BLaER1 treated with 17β-estradiol and CSF1 and Interleukin-3, amounts not matched to agents 10 nM and 100 nM (cell line): ENCODE measurements at regions not wholly inside any gene's neighbourhood (a gene's known extent, or its start where the extent isn't known, plus 50 kb on each side); places are given as distances from the start of the nearest gene placed in this dataset.

Source experiments
- H3K27ac ChIP-seq, 11 experiments: shearing (Covaris generic); formaldehyde crosslinking; 2 replicates each; pipeline ENCODE4 v1.8.1; 2022
- H3K27me3 ChIP-seq, 11 experiments: shearing (Covaris generic); formaldehyde crosslinking; 2 replicates each; pipeline ENCODE4 v1.8.1; 2022
- H3K36me3 ChIP-seq, 11 experiments: shearing (Covaris generic); formaldehyde crosslinking; 2 replicates each; pipeline ENCODE4 v1.8.1; 2022
- H3K4me1 ChIP-seq, 10 experiments: shearing (Covaris generic); formaldehyde crosslinking; 2 replicates each; pipeline ENCODE4 v1.8.1; 2022
- H3K4me2 ChIP-seq, 11 experiments: shearing (Covaris generic); formaldehyde crosslinking; 2 replicates each; pipeline ENCODE4 v1.8.1; 2022
- H3K4me3 ChIP-seq, 10 experiments: shearing (Covaris generic); formaldehyde crosslinking; 2 replicates each; pipeline ENCODE4 v1.8.1; 2022
- H3K9ac ChIP-seq, 11 experiments: shearing (Covaris generic); formaldehyde crosslinking; 2 replicates each; pipeline ENCODE4 v1.8.1; 2022
- H3K9me3 ChIP-seq, 11 experiments: shearing (Covaris generic); formaldehyde crosslinking; replicated peaks in 1 of 11; 2 replicates each; pipeline ENCODE4 v1.8.1; 2022
- H4K20me1 ChIP-seq, 11 experiments: shearing (Covaris generic); formaldehyde crosslinking; 2 replicates each; pipeline ENCODE4 v1.8.1; 2022
- Cebpa-rat ChIP-seq, 11 experiments: shearing (Covaris generic); IDR thresholded peaks; 2 replicates each; pipeline ENCODE4 v1.8.1; 2022

GRCh38 chr7:94128072-94128471 is 123.9 kb upstream of the BET1 start:
- H3K4me2 ChIP-seq: no peak overlapping the region
- no peaks in the 10 kb centered on the region for H3K9me3 ChIP-seq
- no peak overlapping the region for H3K9ac ChIP-seq
- H3K36me3 ChIP-seq: no peaks in the 10 kb centered on the region
- no peaks in the 10 kb centered on the region for H3K27me3 ChIP-seq
- H3K27ac ChIP-seq: no peak overlapping the region
- TF ChIP-seq Cebpa-rat (IDR thresholded peaks at IDR 0.05): no peak
- no peaks in the 10 kb centered on the region for H4K20me1 ChIP-seq
- no peaks in the 10 kb centered on the region for H3K4me1 ChIP-seq
- H3K4me3 ChIP-seq: no peak overlapping the region

- Histone ChIP-seq H3K4me2 (no peak overlapping the region), H3K4me1 (peaks cover 0 to 8% (median 2%) of the 10 kb centered on the region in 10 experiments; a peak in 1 of 20 replicates), H3K9me3 (no peaks in the 10 kb centered on the region), H3K4me3 (no peak overlapping the region), H3K36me3 (no peaks in the 10 kb centered on the region), H4K20me1 (no peaks in the 10 kb centered on the region), H3K27ac (no peak overlapping the region), H3K9ac (no peak overlapping the region), H3K27me3 (no peaks in the 10 kb centered on the region)
- no peak for TF ChIP-seq Cebpa-rat (IDR thresholded peaks at IDR 0.05)
Measured at GRCh38 chr7:94129443-94130140, 125.4 kb upstream of the BET1 start.

GRCh38 chr7:94130716-94131115 is 126.6 kb upstream of the BET1 start:
- no peak overlapping the region for H3K27ac ChIP-seq
- H3K9ac ChIP-seq: no peak overlapping the region
- H3K36me3 ChIP-seq: no peaks in the 10 kb centered on the region
- peaks cover 0 to 8% (median 2%) of the 10 kb centered on the region in 10 experiments; a peak in 1 of 20 replicates for H3K4me1 ChIP-seq
- no peaks in the 10 kb centered on the region for H3K9me3 ChIP-seq
- no peaks in the 10 kb centered on the region for H4K20me1 ChIP-seq
- TF ChIP-seq Cebpa-rat (IDR thresholded peaks at IDR 0.05): no peak
- no peak overlapping the region for H3K4me2 ChIP-seq
- no peaks in the 10 kb centered on the region for H3K27me3 ChIP-seq
- no peak overlapping the region for H3K4me3 ChIP-seq

- H3K4me2 ChIP-seq: peak overlapping the region in 4 of 11 experiments; percentile 9 to 26 (median 17); a peak in 2 of 22 replicates
Measured at GRCh38 chr7:94133460-94133859, 129.3 kb upstream of the BET1 start.

GRCh38 chr7:94135180-94135579 is 131.0 kb upstream of the BET1 start:
- H3K4me2 ChIP-seq: no peak overlapping the region
- no peaks in the 10 kb centered on the region for H4K20me1 ChIP-seq
- H3K9ac ChIP-seq: no peak overlapping the region
- H3K4me1 ChIP-seq: peaks cover 0 to 8% (median 2%) of the 10 kb centered on the region in 10 experiments; a peak in 1 of 20 replicates
- no peaks in the 10 kb centered on the region for H3K36me3 ChIP-seq
- no peak for TF ChIP-seq Cebpa-rat (IDR thresholded peaks at IDR 0.05)
- H3K27me3 ChIP-seq: no peaks in the 10 kb centered on the region
- H3K9me3 ChIP-seq: no peaks in the 10 kb centered on the region
- H3K27ac ChIP-seq: no peak overlapping the region
- H3K4me3 ChIP-seq: no peak overlapping the region

More at GRCh38 chr7:94133460-94133859, 129.3 kb upstream of the BET1 start:
- Histone ChIP-seq H3K4me1 (peaks cover 0 to 8% (median 2%) of the 10 kb centered on the region in 10 experiments; a peak in 1 of 20 replicates), H3K9ac (no peak overlapping the region), H3K36me3 (no peaks in the 10 kb centered on the region), H3K27me3 (no peaks in the 10 kb centered on the region), H3K27ac (no peak overlapping the region), H3K4me3 (no peak overlapping the region), H3K9me3 (no peaks in the 10 kb centered on the region), H4K20me1 (no peaks in the 10 kb centered on the region)
- TF ChIP-seq Cebpa-rat (IDR thresholded peaks at IDR 0.05): no peak

GRCh38 chr7:94142281-94142680 is 138.1 kb upstream of the BET1 start:
- H3K27me3 ChIP-seq: no peaks in the 10 kb centered on the region
- no peak for TF ChIP-seq Cebpa-rat (IDR thresholded peaks at IDR 0.05)
- H3K4me3 ChIP-seq: no peak overlapping the region
- H4K20me1 ChIP-seq: no peaks in the 10 kb centered on the region
- peaks cover 0 to 4% (median 0%) of the 10 kb centered on the region in 10 experiments; a peak in 3 of 20 replicates for H3K4me1 ChIP-seq
- H3K9me3 ChIP-seq: no peaks in the 10 kb centered on the region
- no peaks in the 10 kb centered on the region for H3K36me3 ChIP-seq
- no peak overlapping the region for H3K9ac ChIP-seq
- H3K4me2 ChIP-seq: peak overlapping the region in 2 of 11 experiments; percentile 6 to 21; a peak in 3 of 22 replicates
- H3K27ac ChIP-seq: no peak overlapping the region

GRCh38 chr7:94145602-94146001 is 141.4 kb upstream of the BET1 start:
- Histone ChIP-seq H3K36me3 (no peaks in the 10 kb centered on the region), H3K9me3 (no peaks in the 10 kb centered on the region), H3K4me3 (no peak overlapping the region), H3K27me3 (no peaks in the 10 kb centered on the region), H3K9ac (no peak overlapping the region), H3K4me1 (peaks cover 0 to 4% (median 0%) of the 10 kb centered on the region in 10 experiments; a peak in 3 of 20 replicates), H3K4me2 (no peak overlapping the region), H4K20me1 (no peaks in the 10 kb centered on the region), H3K27ac (no peak overlapping the region)
- TF ChIP-seq Cebpa-rat (IDR thresholded peaks at IDR 0.05): no peak

GRCh38 chr7:94146408-94146807 is 142.3 kb upstream of the BET1 start:
- H3K4me1 ChIP-seq: peaks cover 0 to 4% (median 0%) of the 10 kb centered on the region in 10 experiments; a peak in 3 of 20 replicates
- H3K9ac ChIP-seq: no peak overlapping the region
- H3K4me2 ChIP-seq: no peak overlapping the region
- TF ChIP-seq Cebpa-rat (IDR thresholded peaks at IDR 0.05): no peak
- no peaks in the 10 kb centered on the region for H4K20me1 ChIP-seq
- H3K27ac ChIP-seq: no peak overlapping the region
- H3K36me3 ChIP-seq: no peaks in the 10 kb centered on the region
- no peaks in the 10 kb centered on the region for H3K9me3 ChIP-seq
- no peak overlapping the region for H3K4me3 ChIP-seq
- no peaks in the 10 kb centered on the region for H3K27me3 ChIP-seq

- Histone ChIP-seq H3K4me2 (no peak overlapping the region), H3K36me3 (no peaks in the 10 kb centered on the region), H3K4me3 (no peak overlapping the region), H3K9me3 (no peaks in the 10 kb centered on the region), H3K27ac (no peak overlapping the region), H4K20me1 (no peaks in the 10 kb centered on the region), H3K4me1 (no peaks in the 10 kb centered on the region), H3K27me3 (no peaks in the 10 kb centered on the region), H3K9ac (no peak overlapping the region)
- TF ChIP-seq Cebpa-rat (IDR thresholded peaks at IDR 0.05): no peak
Measured at GRCh38 chr7:94149789-94150545, 145.8 kb upstream of the BET1 start.
